GM12891 (cell line): ENCODE measurements at regions not wholly inside any gene's neighbourhood (a gene's known extent, or its start where the extent isn't known, plus 50 kb on each side); places are given as distances from the start of the nearest gene placed in this dataset.

Source experiments
- POLR2A ChIP-seq: IDR thresholded peaks from 2 replicates; pipeline ENCODE4 v1.6.1; 2011; ENCODE audit warnings: low read depth, low read length, control low read depth
- POLR2AphosphoS5 ChIP-seq: IDR thresholded peaks from 2 replicates; pipeline ENCODE4 v1.6.1; 2011; ENCODE audit warnings: low read depth, low read length, control low read depth
- POU2F2 ChIP-seq: IDR thresholded peaks from 2 replicates; pipeline ENCODE4 v1.6.1; 2011; ENCODE audit warnings: low read depth, mild to moderate bottlenecking, control low read depth, low read length, moderate library complexity
- TAF1 ChIP-seq: IDR thresholded peaks from 2 replicates; pipeline ENCODE4 v1.6.1; 2011; ENCODE audit warnings: low read depth, low read length, control low read depth

DNA sequence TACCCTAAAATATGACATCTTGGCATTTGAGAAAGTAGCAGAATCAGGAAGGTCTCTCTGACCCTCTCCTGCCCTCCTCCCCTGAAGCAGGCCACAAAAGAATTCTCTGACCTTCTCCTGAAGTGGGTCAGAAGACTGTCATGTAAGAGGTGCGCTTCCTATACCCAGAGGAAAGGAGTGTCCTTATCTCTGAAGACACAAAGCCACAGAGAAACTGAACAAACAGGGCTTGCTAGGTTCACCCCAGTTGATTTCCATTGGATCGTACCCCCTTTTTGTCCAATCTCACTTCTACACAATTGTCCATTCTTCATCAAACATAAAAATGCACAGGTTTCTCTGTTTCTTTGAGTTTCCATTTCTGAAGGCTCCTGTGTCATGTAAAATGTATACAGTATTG, 272.0 kb upstream of the SOX4 start:
- TF ChIP-seq POLR2A (no peak), TAF1 (no peak), POLR2AphosphoS5 (no peak), POU2F2 (no peak)
